ENCODE measurements at regions not wholly inside any gene's neighbourhood (a gene's known extent, or its start where the extent isn't known, plus 50 kb on each side); places are given as distances from the start of the nearest gene placed in this dataset.

DNA sequence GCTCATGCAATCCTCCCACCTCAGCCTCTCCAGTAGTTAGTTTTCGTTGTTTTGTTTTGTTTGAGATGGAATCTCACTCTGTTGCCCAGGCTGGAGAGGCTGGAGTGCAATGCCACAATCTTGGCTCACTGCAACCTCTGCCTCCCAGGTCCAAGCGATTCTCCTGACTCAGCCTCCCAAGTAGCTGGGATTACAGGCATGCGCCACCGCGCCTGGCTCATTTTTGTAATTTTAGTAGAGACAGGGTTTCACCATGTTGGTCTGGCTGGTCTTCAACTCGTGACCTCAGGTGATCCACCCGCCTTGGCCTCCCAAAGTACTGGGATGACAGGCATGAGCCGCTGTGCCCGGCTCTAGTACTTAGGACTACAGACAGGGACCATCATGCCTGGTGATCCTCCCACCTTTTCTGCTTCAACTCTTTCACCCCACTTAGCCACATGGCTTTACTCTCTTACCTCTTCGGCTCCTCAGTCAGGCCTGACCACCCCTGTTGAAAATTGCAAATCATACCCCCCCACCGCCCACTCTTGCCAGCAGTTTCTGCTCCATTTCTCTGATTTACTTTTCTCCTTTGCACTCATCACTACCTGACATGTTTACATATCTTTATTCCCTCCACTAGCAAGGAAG is 157.1 kb upstream of the GRK3 start:
- TF ChIP-seq, protein P1, sequence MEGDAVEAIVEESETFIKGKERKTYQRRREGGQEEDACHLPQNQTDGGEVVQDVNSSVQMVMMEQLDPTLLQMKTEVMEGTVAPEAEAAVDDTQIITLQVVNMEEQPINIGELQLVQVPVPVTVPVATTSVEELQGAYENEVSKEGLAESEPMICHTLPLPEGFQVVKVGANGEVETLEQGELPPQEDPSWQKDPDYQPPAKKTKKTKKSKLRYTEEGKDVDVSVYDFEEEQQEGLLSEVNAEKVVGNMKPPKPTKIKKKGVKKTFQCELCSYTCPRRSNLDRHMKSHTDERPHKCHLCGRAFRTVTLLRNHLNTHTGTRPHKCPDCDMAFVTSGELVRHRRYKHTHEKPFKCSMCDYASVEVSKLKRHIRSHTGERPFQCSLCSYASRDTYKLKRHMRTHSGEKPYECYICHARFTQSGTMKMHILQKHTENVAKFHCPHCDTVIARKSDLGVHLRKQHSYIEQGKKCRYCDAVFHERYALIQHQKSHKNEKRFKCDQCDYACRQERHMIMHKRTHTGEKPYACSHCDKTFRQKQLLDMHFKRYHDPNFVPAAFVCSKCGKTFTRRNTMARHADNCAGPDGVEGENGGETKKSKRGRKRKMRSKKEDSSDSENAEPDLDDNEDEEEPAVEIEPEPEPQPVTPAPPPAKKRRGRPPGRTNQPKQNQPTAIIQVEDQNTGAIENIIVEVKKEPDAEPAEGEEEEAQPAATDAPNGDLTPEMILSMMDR (IDR thresholded peaks at IDR 0.05 in 2 of 3, conservative IDR thresholded peaks at IDR 0.05 in 1 of 3; ENCODE audit: borderline replicate concordance in 1 of 3, insufficient read depth in 1 of 3, low read depth in 2 of 3, low read length in 2 of 3): no peak
- no peak for TF ChIP-seq SIN3A (IDR thresholded peaks at IDR 0.05; ENCODE audit: low read depth)
- TF ChIP-seq POLR2A (IDR thresholded peaks at IDR 0.05; ENCODE audit: borderline replicate concordance, extremely low read depth, insufficient read depth, insufficient read length): no peak
- TF ChIP-seq EGR1 (IDR thresholded peaks at IDR 0.05; ENCODE audit: low read depth): no peak
- TF ChIP-seq, protein P2, sequence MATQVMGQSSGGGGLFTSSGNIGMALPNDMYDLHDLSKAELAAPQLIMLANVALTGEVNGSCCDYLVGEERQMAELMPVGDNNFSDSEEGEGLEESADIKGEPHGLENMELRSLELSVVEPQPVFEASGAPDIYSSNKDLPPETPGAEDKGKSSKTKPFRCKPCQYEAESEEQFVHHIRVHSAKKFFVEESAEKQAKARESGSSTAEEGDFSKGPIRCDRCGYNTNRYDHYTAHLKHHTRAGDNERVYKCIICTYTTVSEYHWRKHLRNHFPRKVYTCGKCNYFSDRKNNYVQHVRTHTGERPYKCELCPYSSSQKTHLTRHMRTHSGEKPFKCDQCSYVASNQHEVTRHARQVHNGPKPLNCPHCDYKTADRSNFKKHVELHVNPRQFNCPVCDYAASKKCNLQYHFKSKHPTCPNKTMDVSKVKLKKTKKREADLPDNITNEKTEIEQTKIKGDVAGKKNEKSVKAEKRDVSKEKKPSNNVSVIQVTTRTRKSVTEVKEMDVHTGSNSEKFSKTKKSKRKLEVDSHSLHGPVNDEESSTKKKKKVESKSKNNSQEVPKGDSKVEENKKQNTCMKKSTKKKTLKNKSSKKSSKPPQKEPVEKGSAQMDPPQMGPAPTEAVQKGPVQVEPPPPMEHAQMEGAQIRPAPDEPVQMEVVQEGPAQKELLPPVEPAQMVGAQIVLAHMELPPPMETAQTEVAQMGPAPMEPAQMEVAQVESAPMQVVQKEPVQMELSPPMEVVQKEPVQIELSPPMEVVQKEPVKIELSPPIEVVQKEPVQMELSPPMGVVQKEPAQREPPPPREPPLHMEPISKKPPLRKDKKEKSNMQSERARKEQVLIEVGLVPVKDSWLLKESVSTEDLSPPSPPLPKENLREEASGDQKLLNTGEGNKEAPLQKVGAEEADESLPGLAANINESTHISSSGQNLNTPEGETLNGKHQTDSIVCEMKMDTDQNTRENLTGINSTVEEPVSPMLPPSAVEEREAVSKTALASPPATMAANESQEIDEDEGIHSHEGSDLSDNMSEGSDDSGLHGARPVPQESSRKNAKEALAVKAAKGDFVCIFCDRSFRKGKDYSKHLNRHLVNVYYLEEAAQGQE (IDR thresholded peaks at IDR 0.05; ENCODE audit: low read depth): no peak
- TF ChIP-seq YY1 (IDR thresholded peaks at IDR 0.05; ENCODE audit: extremely low read depth, insufficient replicate concordance, low read depth, low read length): no peak
- no peak for TF ChIP-seq SRF (IDR thresholded peaks at IDR 0.05; ENCODE audit: low read depth)
- no peak for TF ChIP-seq ZNF274 (IDR thresholded peaks at IDR 0.05; ENCODE audit: low read depth, low read length)
- TF ChIP-seq, protein P3, sequence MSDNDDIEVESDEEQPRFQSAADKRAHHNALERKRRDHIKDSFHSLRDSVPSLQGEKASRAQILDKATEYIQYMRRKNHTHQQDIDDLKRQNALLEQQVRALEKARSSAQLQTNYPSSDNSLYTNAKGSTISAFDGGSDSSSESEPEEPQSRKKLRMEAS (IDR thresholded peaks at IDR 0.05): no peak
- TF ChIP-seq CEBPB (IDR thresholded peaks at IDR 0.05; ENCODE audit: low read depth): no peak
- TF ChIP-seq POLR2AphosphoS5 (IDR thresholded peaks at IDR 0.05; ENCODE audit: low read depth, low read length): no peak
- no peak for TF ChIP-seq SP1 (IDR thresholded peaks at IDR 0.05; ENCODE audit: low read depth)
- TF ChIP-seq, protein P4, sequence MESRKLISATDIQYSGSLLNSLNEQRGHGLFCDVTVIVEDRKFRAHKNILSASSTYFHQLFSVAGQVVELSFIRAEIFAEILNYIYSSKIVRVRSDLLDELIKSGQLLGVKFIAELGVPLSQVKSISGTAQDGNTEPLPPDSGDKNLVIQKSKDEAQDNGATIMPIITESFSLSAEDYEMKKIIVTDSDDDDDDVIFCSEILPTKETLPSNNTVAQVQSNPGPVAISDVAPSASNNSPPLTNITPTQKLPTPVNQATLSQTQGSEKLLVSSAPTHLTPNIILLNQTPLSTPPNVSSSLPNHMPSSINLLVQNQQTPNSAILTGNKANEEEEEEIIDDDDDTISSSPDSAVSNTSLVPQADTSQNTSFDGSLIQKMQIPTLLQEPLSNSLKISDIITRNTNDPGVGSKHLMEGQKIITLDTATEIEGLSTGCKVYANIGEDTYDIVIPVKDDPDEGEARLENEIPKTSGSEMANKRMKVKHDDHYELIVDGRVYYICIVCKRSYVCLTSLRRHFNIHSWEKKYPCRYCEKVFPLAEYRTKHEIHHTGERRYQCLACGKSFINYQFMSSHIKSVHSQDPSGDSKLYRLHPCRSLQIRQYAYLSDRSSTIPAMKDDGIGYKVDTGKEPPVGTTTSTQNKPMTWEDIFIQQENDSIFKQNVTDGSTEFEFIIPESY (IDR thresholded peaks at IDR 0.05; ENCODE audit: extremely low read depth, insufficient replicate concordance, low read length): no peak
